Posterior cingulate gyrus (tissue), 11 donors: ENCODE measurements at regions not wholly inside any gene's neighbourhood (a gene's known extent, or its start where the extent isn't known, plus 50 kb on each side); places are given as distances from the start of the nearest gene placed in this dataset.

Experiments used
- DNase-seq, 10 donors: peaks; one replicate each; pipeline versions ENCODE4 v3.0.0 to v3.0.0-alpha.2; 2020 to 2021; ENCODE audit warnings: mixed read lengths in 3 of 10
- intact Hi-C: fragments of 100-400 bp; cut with DNase I; formaldehyde crosslinking; loops from one replicate; pipeline ENCODE4 v1.15.1; 2023

- intact Hi-C loops = no loop called here
- DNase-seq = no peak
These were observed 140.5 kb downstream of the IRX2 start for GRCh38 chr5:2610986-2611385.

- intact Hi-C loops = no loop called here
- DNase-seq = no peak
These were observed 143.1 kb downstream of the IRX2 start for GRCh38 chr5:2608391-2608790.

- no peak for DNase-seq
- intact Hi-C loops = no loop called here
These were observed 143.9 kb downstream of the IRX2 start for GRCh38 chr5:2607598-2607997.

- intact Hi-C loops = no loop called here
- DNase-seq = no peak
These were observed 148.3 kb downstream of the IRX2 start for GRCh38 chr5:2603272-2603575.

- intact Hi-C loops = no loop called here
These were observed 148.8 kb downstream of the IRX2 start for GRCh38 chr5:2602451-2603271.

GRCh38 chr5:2598503-2598902 lies 153.0 kb downstream of the IRX2 start:
- DNase-seq = no peak
- intact Hi-C loops = no loop called here

More at GRCh38 chr5:2602451-2603271, 148.8 kb downstream of the IRX2 start:
- DNase-seq = no peak

- intact Hi-C loops = no loop called here
- DNase-seq = no peak
These were observed 156.8 kb downstream of the IRX2 start for GRCh38 chr5:2594701-2595100.

- DNase-seq = no peak
- intact Hi-C loops = no loop called here
These were observed 158.7 kb downstream of the IRX2 start for GRCh38 chr5:2592766-2593165.

- intact Hi-C loops = no loop called here
- DNase-seq = no peak
These were observed 159.6 kb downstream of the IRX2 start for GRCh38 chr5:2591777-2592453.

GRCh38 chr5:2588850-2589501 lies 162.5 kb downstream of the IRX2 start:
- DNase-seq = no peak
- intact Hi-C loops = no loop called here

GRCh38 chr5:2587189-2588031 lies 164.1 kb downstream of the IRX2 start:
- intact Hi-C loops = no loop called here
- DNase-seq = peak in 1 of 10 donors; percentile 70

- peak in 1 of 10 donors; percentile 70 for DNase-seq
- intact Hi-C loops = no loop called here
These were observed 165.3 kb downstream of the IRX2 start for GRCh38 chr5:2586016-2586715.

GRCh38 chr5:2584579-2585269 lies 166.8 kb downstream of the IRX2 start:
- DNase-seq = no peak
- intact Hi-C loops = no loop called here

GRCh38 chr5:2582507-2582906 lies 169.0 kb downstream of the IRX2 start:
- intact Hi-C loops = no loop called here
- DNase-seq = no peak

GRCh38 chr5:2582106-2582505 lies 169.4 kb downstream of the IRX2 start:
- DNase-seq = peak in 2 of 10 donors; percentile 40 to 81
- intact Hi-C loops = no loop called here

- peak in 2 of 10 donors; percentile 46 to 52 for DNase-seq
- intact Hi-C loops = no loop called here
These were observed 170.1 kb downstream of the IRX2 start for GRCh38 chr5:2581418-2581817.

- intact Hi-C loops = no loop called here
- DNase-seq = peak in 1 of 10 donors; percentile 81
These were observed 172.4 kb downstream of the IRX2 start for GRCh38 chr5:2579126-2579525.

GRCh38 chr5:2577312-2578036 lies 174.0 kb downstream of the IRX2 start:
- DNase-seq = peak in 1 of 10 donors; percentile 80
- intact Hi-C loops = no loop called here

GRCh38 chr5:2576823-2577222 lies 174.7 kb downstream of the IRX2 start:
- no peak for DNase-seq
- intact Hi-C loops = no loop called here
